Keratinocyte (primary cell): ENCODE measurements at regions not wholly inside any gene's neighbourhood (a gene's known extent, or its start where the extent isn't known, plus 50 kb on each side); places are given as distances from the start of the nearest gene placed in this dataset.

Source experiments
- EZH2 ChIP-seq: IDR thresholded peaks from one replicate; pipeline ENCODE4 v1.6.1; 2012; ENCODE audit warnings: inconsistent platforms, mild to moderate bottlenecking, low read length, moderate library complexity
- TF ChIP-seq, protein P1 (sequence below), 3 experiments: IDR thresholded peaks in 1 of 3; conservative IDR thresholded peaks in 1 of 3; optimal IDR thresholded peaks in 1 of 3; 2 replicates in 2 of 3; 3 replicates in 1 of 3; pipeline versions ENCODE3 to v1.5.1; 2011; ENCODE audit warnings: low read length in 3 of 3, mild to moderate bottlenecking in 3 of 3, moderate library complexity in 2 of 3, control low read depth in 1 of 3, inconsistent platforms in 1 of 3; ENCODE audit not compliant: insufficient read depth in 2 of 3; ENCODE audit errors: extremely low read depth in 1 of 3

DNA sequence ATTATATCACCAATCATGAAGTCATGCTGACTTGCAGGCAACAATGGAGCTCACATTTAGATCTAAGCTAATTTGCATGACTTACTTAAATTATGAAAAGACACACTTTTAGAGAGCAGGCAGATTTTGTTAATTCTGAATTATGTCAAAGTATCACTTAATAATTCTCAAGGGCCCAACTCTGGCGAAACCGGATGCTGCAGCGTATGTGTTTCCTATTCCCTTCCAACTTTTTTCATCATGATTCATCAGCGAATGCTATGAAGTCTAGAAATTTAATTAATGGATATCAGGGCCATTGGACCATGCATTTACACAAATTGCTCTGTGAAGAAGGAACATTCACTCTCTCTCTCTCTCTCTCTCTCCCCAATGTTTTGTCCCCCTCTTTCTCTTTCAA, 63.5 kb upstream of the GOLGA8A start:
- TF ChIP-seq EZH2: no peak
- TF ChIP-seq, protein P1, sequence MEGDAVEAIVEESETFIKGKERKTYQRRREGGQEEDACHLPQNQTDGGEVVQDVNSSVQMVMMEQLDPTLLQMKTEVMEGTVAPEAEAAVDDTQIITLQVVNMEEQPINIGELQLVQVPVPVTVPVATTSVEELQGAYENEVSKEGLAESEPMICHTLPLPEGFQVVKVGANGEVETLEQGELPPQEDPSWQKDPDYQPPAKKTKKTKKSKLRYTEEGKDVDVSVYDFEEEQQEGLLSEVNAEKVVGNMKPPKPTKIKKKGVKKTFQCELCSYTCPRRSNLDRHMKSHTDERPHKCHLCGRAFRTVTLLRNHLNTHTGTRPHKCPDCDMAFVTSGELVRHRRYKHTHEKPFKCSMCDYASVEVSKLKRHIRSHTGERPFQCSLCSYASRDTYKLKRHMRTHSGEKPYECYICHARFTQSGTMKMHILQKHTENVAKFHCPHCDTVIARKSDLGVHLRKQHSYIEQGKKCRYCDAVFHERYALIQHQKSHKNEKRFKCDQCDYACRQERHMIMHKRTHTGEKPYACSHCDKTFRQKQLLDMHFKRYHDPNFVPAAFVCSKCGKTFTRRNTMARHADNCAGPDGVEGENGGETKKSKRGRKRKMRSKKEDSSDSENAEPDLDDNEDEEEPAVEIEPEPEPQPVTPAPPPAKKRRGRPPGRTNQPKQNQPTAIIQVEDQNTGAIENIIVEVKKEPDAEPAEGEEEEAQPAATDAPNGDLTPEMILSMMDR (optimal IDR thresholded peaks at IDR 0.05 in 1 of 3, IDR thresholded peaks at IDR 0.05 in 1 of 3, conservative IDR thresholded peaks at IDR 0.05 in 1 of 3; ENCODE audit: extremely low read depth in 1 of 3, insufficient read depth in 2 of 3, low read length in 3 of 3): no peak
